ENCODE measurements at regions not wholly inside any gene's neighbourhood (a gene's known extent, or its start where the extent isn't known, plus 50 kb on each side); places are given as distances from the start of the nearest gene placed in this dataset.

DNA sequence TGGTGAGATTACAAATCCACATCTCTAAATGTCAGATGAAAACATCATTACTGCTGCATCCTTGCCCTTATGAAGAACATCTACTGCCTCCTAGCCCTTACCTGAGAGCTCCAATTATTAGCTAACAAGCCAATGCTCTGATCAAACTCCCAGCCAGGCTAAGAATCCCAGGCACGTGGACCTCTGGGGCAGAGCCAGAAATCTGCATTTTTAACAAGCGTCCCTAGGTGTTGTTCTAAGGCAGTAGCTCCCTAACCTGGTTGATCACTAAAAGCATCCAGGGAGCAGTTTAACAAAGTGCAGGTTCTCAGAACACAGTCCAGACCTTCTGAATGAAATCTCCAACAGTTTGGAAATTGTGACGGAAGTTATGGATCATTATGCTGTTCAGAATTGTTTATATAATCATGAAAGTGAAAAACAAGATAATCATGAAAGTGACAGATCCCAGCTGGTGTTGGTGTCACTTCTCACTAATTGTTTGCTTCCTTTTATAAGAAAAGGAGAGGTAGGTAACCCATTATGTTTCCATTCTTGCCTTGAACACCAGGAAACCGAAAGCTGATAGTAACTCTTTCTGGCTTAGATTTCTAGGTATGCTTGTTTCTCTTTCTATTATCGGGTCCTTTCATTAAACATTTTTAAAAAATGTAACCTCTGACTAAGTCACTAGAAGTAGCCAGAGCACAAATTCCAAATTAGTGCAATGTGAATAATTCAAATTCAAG, 216.5 kb upstream of the NR4A3 start:
- DNase-seq (ENCODE audit: insufficient read length) (no peak), FAIRE-seq (no peak)
- TF ChIP-seq POLR2AphosphoS5 (IDR thresholded peaks at IDR 0.05; ENCODE audit: low read depth, low read length) (no peak), POLR2A (IDR thresholded peaks at IDR 0.05; ENCODE audit: low read depth, low read length) (no peak), TAF1 (IDR thresholded peaks at IDR 0.05; ENCODE audit: borderline replicate concordance, low read depth, low read length) (no peak)

DNA sequence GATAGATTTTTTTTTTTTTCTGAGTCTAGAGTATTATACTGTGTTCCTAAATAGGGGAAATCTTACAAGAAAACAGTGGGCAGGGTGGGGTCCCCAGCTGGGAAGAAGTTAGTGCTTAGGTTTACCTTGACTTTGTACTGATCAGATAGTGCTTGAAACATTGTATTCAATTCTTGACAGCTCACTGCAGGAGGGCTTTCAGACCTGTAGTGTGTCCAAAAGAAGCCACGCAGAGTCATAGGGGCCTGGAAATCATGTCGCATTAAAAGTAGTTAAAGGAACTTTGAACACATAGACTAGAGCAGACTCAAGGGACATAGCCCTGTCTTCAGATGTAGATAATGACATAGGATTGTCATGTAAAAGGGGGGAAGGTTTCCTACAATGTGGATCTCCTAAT, 215.4 kb upstream of the NR4A3 start:
- TF ChIP-seq POLR2A (IDR thresholded peaks at IDR 0.05; ENCODE audit: low read depth, low read length): no peak
- DNase-seq (ENCODE audit: insufficient read length): no peak
- no peak for FAIRE-seq

- DNase-seq (ENCODE audit: insufficient read length): no peak
- TF ChIP-seq TAF1 (IDR thresholded peaks at IDR 0.05; ENCODE audit: borderline replicate concordance, low read depth, low read length): no peak
- no peak for TF ChIP-seq POLR2AphosphoS5 (IDR thresholded peaks at IDR 0.05; ENCODE audit: low read depth, low read length)
- TF ChIP-seq POLR2A (IDR thresholded peaks at IDR 0.05; ENCODE audit: low read depth, low read length): no peak
- FAIRE-seq: no peak
Measured at GRCh38 chr9:99606957-99607356, 214.7 kb upstream of the NR4A3 start.

- DNase-seq (ENCODE audit: insufficient read length): no peak
- TF ChIP-seq POLR2A (IDR thresholded peaks at IDR 0.05; ENCODE audit: low read depth, low read length) (no peak), TAF1 (IDR thresholded peaks at IDR 0.05; ENCODE audit: borderline replicate concordance, low read depth, low read length) (no peak), POLR2AphosphoS5 (IDR thresholded peaks at IDR 0.05; ENCODE audit: low read depth, low read length) (no peak)
- no peak for FAIRE-seq
Measured at GRCh38 chr9:99607842-99608448, 213.7 kb upstream of the NR4A3 start.

GRCh38 chr9:99614341-99614740, 207.3 kb upstream of the NR4A3 start:
- no peak for DNase-seq (ENCODE audit: insufficient read length)
- TF ChIP-seq TAF1 (IDR thresholded peaks at IDR 0.05; ENCODE audit: borderline replicate concordance, low read depth, low read length) (no peak), POLR2A (IDR thresholded peaks at IDR 0.05; ENCODE audit: low read depth, low read length) (no peak), POLR2AphosphoS5 (IDR thresholded peaks at IDR 0.05; ENCODE audit: low read depth, low read length) (no peak)
- no peak for FAIRE-seq

DNA sequence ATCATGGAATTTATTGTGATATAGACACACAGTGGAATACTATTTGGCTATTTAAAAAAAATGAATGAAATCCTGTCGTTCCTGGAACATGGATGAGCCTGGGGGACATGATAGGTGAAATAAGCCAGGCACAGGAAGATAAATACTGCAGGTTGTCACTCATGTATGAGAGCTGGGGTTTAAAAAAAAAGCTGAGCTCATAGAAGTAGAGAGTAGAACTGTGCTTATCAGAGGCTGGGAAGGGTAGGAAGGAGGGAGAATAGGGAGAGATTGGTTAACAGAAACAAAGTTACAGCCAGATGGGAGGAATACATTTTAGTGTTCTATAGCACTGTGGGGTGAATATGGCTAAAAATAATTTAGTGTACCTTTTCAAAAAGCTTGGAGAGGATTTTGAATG, 200.6 kb upstream of the NR4A3 start:
- no peak for TF ChIP-seq TAF1 (IDR thresholded peaks at IDR 0.05; ENCODE audit: borderline replicate concordance, low read depth, low read length)
- TF ChIP-seq POLR2AphosphoS5 (IDR thresholded peaks at IDR 0.05; ENCODE audit: low read depth, low read length): no peak
- TF ChIP-seq POLR2A (IDR thresholded peaks at IDR 0.05; ENCODE audit: low read depth, low read length): no peak
- no peak for FAIRE-seq

GRCh38 chr9:99622679-99623078, 199.0 kb upstream of the NR4A3 start:
- FAIRE-seq (no peak), DNase-seq (ENCODE audit: insufficient read length) (no peak)
- TF ChIP-seq TAF1 (IDR thresholded peaks at IDR 0.05; ENCODE audit: borderline replicate concordance, low read depth, low read length) (no peak), POLR2A (IDR thresholded peaks at IDR 0.05; ENCODE audit: low read depth, low read length) (no peak), POLR2AphosphoS5 (IDR thresholded peaks at IDR 0.05; ENCODE audit: low read depth, low read length) (no peak)

More for the DNA sequence above, 200.6 kb upstream of the NR4A3 start:
- no peak for DNase-seq (ENCODE audit: insufficient read length)

GRCh38 chr9:99623780-99624364, 197.8 kb upstream of the NR4A3 start:
- DNase-seq (ENCODE audit: insufficient read length) (no peak), FAIRE-seq (no peak)
- TF ChIP-seq POLR2A (IDR thresholded peaks at IDR 0.05; ENCODE audit: low read depth, low read length) (no peak), TAF1 (IDR thresholded peaks at IDR 0.05; ENCODE audit: borderline replicate concordance, low read depth, low read length) (no peak), POLR2AphosphoS5 (IDR thresholded peaks at IDR 0.05; ENCODE audit: low read depth, low read length) (no peak)

DNA sequence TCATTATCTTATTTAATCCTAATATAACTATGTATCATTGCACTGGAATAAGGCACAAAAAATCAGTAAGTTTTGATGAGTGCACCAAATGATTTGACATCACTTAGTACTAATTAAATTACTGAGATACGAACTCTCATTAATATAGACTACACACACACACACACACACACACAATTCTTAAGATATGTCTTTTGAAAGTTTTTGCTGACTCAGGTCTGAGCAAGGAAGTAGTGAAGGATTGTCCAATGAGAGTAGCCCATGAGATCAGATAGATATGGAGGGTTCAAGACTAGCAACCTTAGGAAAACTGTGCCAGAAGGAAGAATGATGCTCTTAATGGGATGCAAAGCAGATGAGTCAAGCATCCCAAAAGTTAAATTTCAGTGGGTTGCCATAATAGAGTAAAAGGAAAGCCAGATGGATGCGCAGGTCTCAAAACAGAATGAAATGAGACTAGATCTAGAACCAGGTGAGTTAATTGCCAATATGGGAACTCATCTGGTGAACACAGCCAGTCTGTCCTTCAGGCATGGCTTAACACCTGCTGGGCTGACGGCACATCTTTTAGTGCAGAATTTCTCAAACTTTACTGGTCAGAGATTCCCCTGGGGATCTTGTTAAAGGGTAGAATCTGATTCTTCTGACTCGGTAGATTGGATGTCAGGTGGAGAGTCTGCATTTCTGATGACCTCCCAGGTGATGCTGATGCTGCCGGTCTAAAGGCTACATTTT, 197.0 kb upstream of the NR4A3 start:
- DNase-seq (ENCODE audit: insufficient read length): no peak
- TF ChIP-seq POLR2A (IDR thresholded peaks at IDR 0.05; ENCODE audit: low read depth, low read length): no peak
- no peak for TF ChIP-seq POLR2AphosphoS5 (IDR thresholded peaks at IDR 0.05; ENCODE audit: low read depth, low read length)
- TF ChIP-seq TAF1 (IDR thresholded peaks at IDR 0.05; ENCODE audit: borderline replicate concordance, low read depth, low read length): no peak
- FAIRE-seq: no peak

DNA sequence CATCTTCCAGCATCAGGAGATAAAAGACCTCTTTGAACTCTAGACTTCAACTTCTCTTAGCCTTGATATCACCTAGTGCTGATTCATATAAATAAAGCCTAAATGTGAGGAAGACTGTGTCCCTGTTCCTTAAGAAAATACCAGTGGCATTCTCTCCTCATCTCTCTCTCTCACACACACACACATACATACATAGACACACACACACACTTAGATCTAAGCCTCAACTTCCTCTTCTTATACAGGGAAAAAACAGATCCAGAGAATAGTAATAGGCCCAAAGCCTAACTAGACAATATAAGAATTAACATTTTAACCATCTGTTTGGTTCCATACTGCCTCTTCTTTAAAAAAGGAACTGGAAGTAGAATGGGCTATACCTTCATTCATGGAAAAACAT, 195.3 kb upstream of the NR4A3 start:
- no peak for FAIRE-seq
- no peak for TF ChIP-seq POLR2A (IDR thresholded peaks at IDR 0.05; ENCODE audit: low read depth, low read length)
- TF ChIP-seq TAF1 (IDR thresholded peaks at IDR 0.05; ENCODE audit: borderline replicate concordance, low read depth, low read length): no peak
- no peak for TF ChIP-seq POLR2AphosphoS5 (IDR thresholded peaks at IDR 0.05; ENCODE audit: low read depth, low read length)
- no peak for DNase-seq (ENCODE audit: insufficient read length)

DNA sequence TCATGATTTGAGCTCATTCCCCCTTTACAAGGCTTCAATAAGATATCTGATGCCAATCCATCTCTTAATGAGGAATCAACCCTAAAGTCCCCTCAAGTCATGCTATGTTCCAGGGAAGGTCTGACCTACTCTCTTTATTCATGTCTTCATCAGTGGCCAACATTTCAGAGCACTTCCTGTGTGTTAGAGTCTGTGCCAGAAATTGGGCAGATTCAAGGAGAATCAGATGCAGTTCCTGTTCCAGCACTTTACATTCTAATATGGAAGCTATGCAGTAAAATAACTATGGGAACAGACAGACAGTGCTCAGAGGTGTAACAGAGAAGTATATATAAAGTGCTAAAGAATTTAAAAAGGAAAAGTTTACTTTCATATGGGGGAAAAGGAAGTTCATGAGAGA, 193.4 kb upstream of the NR4A3 start:
- no peak for DNase-seq (ENCODE audit: insufficient read length)
- TF ChIP-seq POLR2A (IDR thresholded peaks at IDR 0.05; ENCODE audit: low read depth, low read length) (no peak), TAF1 (IDR thresholded peaks at IDR 0.05; ENCODE audit: borderline replicate concordance, low read depth, low read length) (no peak), POLR2AphosphoS5 (IDR thresholded peaks at IDR 0.05; ENCODE audit: low read depth, low read length) (no peak)
- FAIRE-seq: no peak
